ENCODE measurements at regions not wholly inside any gene's neighbourhood (a gene's known extent, or its start where the extent isn't known, plus 50 kb on each side); places are given as distances from the start of the nearest gene placed in this dataset.

- TF ChIP-seq POLR2A (IDR thresholded peaks at IDR 0.05; ENCODE audit: low read length) (no peak), GATA1 (IDR thresholded peaks at IDR 0.05; ENCODE audit: low read depth, low read length) (no peak)
Measured at GRCh38 chrX:65925005-65925404, 114.9 kb downstream of the VSIG4 start.
